Hepatocyte (in vitro differentiated cells): ENCODE measurements at regions not wholly inside any gene's neighbourhood (a gene's known extent, or its start where the extent isn't known, plus 50 kb on each side); places are given as distances from the start of the nearest gene placed in this dataset.

ENCODE experiments used
- CTCF ChIP-seq: fragments of 200-600 bp; sonication (generic); IDR thresholded peaks from 2 replicates; pipeline ENCODE4 v1.5.1; 2016; ENCODE audit warnings: antibody characterized with exemption, mild to moderate bottlenecking; ENCODE audit not compliant: poor library complexity
- EZH2 ChIP-seq: fragments of 200-600 bp; sonication (generic); IDR thresholded peaks from 2 replicates; pipeline ENCODE4 v1.6.1; 2016; ENCODE audit warnings: antibody characterized with exemption, mild to moderate bottlenecking, borderline replicate concordance
- EZH2phosphoT487 ChIP-seq: fragments of 200-600 bp; sonication (generic); IDR thresholded peaks from one replicate; pipeline ENCODE4 v1.6.1; 2018; ENCODE audit warnings: antibody characterized with exemption, mild to moderate bottlenecking, low read depth, moderate library complexity; ENCODE audit not compliant: unreplicated experiment, severe bottlenecking

GRCh38 chr4:19631814-19632213 lies 619.9 kb upstream of the SLIT2 start:
- no peak for TF ChIP-seq CTCF
- TF ChIP-seq EZH2, result no peak
- TF ChIP-seq EZH2phosphoT487, result no peak
